Tibial nerve (tissue), 4 donors: ENCODE measurements at regions not wholly inside any gene's neighbourhood (a gene's known extent, or its start where the extent isn't known, plus 50 kb on each side); places are given as distances from the start of the nearest gene placed in this dataset.

Experiments used
- EP300 ChIP-seq, 2 donors: sonication (generic); formaldehyde crosslinking; IDR thresholded peaks; one replicate each; pipeline ENCODE4 v1.6.1; 2017; ENCODE audit warnings: antibody characterized with exemption in 2 of 2, mild to moderate bottlenecking in 1 of 2
- POLR2A ChIP-seq, 2 donors: fragments of 450-650 bp; IDR thresholded peaks; one replicate each; pipeline ENCODE4 v1.6.1; 2017; ENCODE audit warnings: antibody characterized with exemption in 2 of 2, mild to moderate bottlenecking in 2 of 2, moderate library complexity in 2 of 2
- TF ChIP-seq, protein P1 (sequence below), 5 experiments: fragments of 200-600 bp in 3 of 5; fragments of 450-650 bp in 2 of 5; sonication (generic) in 3 of 5; IDR thresholded peaks; one replicate each; pipeline ENCODE4 v1.5.1; 2016 to 2019; ENCODE audit warnings: antibody characterized with exemption in 5 of 5, mild to moderate bottlenecking in 3 of 5, moderate library complexity in 2 of 5

DNA sequence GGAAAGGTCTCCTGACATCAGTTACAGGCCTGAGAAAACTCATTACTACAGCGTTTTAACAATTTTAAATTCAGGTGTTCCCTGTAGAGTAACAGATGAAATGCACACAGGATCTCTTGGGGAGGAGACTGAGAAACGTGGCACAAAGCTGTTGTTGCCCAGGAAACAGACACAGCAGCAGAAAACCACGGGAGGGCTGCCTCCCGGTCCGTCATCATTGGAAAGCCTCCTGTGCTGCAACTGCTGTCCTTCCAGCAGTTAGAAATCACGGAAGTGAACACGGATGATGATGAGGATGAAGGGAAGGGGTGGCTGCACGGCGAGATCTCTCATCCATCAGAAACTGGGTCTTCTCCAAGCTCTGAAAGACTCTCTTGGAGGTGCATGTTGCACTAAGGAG, 94.6 kb upstream of the RNF32 start:
- TF ChIP-seq EP300 (IDR thresholded peaks at IDR 0.05) (no peak), POLR2A (IDR thresholded peaks at IDR 0.05) (no peak)
- TF ChIP-seq, protein P1, sequence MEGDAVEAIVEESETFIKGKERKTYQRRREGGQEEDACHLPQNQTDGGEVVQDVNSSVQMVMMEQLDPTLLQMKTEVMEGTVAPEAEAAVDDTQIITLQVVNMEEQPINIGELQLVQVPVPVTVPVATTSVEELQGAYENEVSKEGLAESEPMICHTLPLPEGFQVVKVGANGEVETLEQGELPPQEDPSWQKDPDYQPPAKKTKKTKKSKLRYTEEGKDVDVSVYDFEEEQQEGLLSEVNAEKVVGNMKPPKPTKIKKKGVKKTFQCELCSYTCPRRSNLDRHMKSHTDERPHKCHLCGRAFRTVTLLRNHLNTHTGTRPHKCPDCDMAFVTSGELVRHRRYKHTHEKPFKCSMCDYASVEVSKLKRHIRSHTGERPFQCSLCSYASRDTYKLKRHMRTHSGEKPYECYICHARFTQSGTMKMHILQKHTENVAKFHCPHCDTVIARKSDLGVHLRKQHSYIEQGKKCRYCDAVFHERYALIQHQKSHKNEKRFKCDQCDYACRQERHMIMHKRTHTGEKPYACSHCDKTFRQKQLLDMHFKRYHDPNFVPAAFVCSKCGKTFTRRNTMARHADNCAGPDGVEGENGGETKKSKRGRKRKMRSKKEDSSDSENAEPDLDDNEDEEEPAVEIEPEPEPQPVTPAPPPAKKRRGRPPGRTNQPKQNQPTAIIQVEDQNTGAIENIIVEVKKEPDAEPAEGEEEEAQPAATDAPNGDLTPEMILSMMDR (IDR thresholded peaks at IDR 0.05), result no peak
